SKM-1 treated with dmso at 0.1 percent for 144 hours (cell line): ENCODE measurements at regions not wholly inside any gene's neighbourhood (a gene's known extent, or its start where the extent isn't known, plus 50 kb on each side); places are given as distances from the start of the nearest gene placed in this dataset.

ENCODE experiments used
- DNase-seq: peaks from one replicate; lab custom pipeline; 2025; ENCODE audit not compliant: unreplicated experiment; lab: John Stamatoyannopoulos, UW

DNA sequence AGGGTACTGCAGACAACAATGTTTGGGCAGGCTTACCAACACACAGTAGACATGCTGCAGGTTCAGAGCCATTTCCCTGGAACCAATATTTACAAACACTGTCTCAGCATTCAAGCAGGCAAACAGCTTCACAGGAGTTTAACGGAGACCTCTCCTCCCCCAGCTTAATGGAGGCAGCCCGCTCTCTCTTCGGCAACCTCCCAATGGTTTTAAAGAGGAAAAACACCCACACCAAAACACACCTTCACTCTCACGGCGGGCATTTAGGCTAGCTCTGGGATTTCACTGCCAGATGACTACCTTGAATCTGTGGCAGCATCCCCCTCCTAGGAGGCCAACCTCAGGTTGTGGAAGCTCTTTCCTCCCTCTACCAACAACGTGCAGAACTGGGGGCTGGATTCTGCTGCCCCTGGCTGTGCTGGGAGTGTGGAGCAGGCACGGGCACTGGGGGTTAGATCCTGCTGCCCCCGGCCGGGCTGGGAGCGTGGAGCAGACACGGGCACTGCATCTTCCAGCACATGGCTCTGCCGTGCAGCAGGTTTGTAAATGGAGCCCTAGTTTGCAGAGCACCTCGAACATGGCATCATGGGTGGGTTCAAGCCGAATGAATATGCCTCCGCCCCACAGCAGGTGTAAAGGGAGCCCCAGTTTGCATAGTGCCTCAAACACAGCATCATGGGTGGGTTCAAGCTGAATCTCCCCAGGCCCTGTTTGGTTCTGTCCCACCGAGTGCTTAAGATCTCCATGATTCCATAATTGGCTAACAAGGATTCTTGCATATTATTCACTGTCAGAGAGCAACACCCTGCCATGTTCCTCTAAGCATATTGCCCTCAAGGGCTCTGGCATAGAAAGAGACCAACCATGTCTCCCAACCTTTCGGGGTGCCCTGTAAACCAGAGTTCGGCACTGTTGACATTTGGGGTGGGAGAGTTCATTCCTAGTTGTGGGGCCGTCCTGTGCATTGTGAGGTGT, 86.4 kb downstream of the RBFOX3 start:
- DNase-seq: no peak

DNA sequence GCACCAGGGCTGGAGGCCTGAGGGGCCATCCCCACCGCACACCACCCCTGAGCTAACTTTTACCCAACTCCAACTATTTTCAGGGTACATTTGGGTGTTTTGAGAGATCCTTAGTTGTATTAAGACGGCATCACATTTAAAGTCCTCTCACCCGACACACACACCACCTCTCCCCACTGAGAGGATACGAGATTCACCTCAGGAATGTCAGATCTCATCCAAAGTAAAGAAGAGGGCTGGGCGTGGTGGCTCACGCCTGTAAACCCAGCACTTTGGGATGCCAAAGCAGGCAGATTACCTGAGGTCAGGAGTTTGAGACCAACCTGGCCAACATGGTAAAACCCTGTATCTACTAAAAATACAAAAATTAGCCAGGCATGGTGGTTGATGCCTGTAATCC, 88.4 kb downstream of the RBFOX3 start:
- DNase-seq: no peak

DNA sequence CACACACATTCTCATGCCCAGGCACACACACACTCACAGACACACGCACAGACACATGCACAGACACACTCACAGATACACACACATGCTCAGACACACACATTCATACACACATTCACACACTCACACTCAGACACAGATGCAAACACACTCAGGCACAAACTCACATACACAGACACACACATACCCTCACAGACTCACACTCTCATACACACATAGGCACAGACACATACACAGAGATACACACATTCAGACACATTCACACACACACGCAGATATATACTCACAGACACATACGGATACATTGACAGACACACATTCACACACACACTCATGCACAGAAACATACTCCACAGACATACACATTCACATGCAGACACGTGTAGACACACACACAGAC, 89.6 kb downstream of the RBFOX3 start:
- no peak for DNase-seq

DNA sequence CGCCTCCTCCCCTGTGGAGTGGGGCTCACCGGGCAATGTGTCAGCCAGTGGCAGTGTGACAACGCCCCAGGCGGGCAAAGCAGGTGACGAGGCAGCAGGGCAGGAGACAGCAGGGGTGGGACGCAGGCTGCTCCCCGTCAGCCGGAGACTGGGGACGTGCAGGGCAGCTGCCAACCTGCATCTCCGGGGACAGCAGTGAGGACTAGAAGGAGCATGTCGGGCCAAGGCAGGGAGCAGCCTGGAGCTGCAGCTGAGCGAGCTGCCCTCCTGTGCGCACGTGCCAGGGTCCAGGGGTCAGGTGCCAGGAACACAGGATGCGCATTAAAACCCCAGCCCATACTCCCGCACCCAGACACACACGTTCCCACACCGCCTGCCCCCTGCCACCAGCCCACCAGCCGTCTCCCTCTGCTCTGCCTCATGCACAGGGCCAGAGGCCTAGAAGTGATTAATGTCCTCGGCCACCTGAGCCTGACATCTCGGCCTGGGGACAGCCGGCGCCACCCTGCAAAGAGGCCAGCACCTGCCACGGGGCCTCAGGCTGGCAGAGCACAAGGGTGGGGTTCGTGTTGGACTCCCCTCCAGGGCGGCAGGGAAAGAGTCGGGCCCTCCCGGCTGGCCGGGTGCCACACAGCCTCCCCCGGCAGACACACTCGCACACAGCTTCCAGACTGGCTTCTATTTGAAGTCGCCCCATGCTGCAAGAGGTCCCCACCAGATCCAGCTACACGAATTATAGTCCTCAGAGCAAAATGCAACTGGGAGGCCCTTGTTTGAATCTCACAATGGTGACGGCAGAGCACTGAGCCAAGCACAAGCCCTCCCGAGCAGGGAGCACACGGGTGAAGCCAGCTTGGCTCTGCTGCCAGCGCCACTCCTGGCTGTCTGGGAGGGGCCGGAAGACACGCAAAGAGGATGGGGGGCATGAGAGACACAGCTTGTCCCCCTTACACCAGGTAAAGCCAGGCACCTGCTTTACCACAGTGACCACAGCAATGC, 90.4 kb downstream of the RBFOX3 start:
- DNase-seq: no peak

DNA sequence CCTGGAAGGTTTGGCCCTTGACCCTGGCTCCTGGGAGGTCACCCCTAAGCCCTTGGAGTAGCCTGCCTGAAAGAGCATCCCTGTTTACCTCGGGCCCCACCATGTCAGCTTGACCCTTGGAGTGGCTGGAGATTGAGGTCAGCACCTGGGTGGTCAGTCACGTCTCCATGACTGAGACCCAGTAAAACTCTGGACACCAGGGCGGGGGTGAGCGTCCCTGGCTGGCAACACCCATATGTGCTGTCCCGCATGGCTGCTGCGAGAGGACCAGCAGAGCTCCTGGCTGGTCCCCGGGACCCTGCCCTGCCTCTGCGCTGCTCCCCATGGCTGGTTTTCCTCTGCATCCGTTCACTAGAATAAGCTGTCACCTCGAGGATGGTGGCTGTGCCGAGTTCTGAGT, 91.2 kb downstream of the RBFOX3 start:
- no peak for DNase-seq

DNA sequence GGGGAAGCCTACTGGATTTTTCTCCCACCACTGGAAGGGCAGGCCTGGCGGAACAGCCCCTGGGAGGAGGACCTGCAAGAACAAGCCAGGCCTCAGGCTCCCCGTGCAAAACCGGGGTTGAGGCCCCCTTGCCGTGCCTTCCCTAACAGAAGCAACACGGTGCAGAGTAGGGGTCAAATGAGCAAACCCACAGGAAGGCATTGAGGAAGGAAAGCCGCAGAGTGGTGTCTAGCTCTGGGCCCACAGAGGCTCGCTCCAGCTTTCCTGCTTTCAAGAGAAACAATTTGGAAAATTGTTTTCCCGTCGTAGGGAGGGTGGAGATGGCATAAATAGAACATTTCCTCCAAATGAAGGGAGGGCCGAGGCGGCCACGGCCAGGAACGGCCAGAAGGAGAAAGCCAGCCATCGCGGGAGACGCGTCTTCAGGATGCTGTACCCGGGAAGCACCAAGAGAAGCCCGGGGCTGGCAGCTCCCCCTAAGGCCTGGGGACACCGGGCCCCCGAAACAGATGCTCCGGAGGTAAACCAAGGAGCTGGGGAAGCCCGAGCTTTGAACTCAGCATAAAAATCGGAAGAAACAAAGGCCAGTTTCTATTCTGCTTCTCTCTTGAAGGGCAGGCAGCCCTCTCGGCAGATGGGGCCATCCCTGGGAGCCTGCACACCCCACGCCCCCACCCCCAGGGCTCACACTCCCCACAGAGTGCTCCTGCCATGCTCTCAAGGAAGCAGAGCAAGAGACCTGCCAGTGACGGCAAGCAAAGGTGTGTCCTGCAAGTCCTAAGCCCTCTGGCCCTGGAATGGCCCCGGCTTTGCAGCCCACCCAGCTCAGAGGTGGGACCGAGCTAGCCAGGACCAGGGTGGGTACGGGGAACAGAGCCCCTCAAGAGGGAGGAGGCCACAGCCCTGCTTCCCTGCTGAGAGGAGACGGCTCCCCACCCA, 92.0 kb downstream of the RBFOX3 start:
- no peak for DNase-seq

DNA sequence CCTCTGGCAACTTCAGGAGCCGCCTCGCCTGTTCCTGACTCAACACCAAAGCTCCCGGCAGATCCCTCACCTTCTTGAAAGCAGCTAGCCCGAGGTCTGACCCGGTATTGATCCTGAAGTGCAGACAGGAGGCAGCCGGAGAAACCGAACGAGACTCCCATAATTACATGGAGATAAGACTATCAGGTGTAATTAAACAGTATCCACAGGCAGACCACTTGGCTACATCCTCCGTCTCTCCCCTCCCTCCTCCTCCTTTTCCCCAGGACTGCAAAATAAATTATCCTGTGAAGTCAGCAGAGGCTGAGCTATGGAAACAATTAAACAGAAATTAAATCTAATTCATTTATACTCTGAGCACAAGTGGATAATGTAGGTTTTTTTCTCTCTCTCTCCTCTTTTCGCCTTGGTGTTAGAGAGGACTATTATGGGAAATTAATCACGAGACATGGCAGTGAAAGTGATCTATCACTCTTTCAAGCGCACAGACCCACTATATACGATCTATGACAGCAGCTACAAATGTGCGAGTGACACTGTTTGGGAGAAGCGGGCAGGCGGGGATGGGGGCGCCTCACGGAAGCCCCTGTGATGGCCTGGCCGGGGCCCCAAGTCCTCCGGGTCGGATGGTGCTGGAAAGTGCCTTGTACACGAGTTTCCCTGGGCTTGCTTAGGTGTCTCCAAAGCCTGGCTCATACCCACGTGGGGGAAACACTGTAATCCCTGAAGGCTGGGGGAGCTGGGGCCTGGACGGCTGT, 92.8 kb downstream of the RBFOX3 start:
- no peak for DNase-seq

DNA sequence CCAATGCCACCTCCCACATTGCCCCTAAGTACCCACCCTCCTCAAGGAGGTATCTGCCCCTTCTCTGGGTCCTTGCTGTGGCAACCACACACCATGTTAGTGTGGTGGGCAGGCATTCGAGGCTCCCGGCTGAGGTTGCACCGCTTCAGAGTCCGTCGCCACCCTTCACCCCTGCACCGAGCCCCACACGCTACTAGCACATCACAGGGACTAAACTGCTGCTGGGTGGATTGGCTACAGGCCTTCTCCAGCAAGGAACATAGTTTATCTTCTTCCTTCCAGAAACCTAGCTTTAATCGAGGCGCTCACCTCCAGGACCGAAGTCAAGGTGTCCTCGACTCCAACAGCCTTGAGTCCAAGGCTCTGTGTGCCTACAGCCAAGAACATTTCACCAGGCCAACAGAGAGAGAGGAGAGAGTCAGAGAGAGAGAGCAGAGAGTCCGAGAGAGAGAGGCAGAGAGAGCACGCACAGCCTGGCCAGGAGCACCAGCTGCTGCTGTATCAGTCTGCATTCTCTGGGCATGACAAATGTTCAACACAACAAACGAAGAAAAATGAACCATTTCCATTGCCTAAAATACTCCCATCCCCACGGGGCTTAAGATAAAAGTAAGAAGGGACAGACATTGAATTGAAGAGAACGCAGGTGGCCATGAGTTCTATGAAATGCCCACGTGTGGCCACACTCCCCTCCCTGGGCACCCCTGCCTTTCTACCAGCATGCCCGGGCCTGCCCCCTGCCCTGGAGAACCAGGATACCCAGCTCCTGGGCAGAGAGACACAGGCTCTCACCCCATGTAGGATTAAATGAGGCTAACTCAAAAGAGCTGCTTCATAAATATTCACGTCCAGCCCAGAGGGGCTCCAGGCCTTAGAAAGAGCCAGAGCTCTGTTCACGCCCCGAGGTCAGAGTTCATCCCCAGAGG, 94.9 kb downstream of the RBFOX3 start:
- DNase-seq: no peak

DNA sequence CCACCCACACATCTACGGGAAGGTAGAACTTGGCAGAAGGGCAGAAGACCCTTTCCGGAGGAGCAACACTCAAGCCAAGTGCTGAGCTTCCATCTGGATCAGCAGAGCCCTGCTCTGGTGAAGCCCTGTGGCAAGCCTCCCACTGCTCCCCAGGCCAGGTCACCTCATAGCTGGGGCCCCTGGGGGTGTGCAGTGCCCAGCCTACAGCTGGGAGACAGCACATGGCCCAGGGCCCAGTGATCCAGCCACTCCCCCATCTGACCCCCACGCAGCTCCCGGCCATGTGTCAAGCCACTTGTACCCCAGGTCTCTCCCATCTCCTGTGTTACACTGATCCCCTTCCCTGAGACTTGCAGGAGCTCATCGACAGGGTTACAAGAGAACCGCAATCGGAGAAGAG, 95.7 kb downstream of the RBFOX3 start:
- DNase-seq: no peak

DNA sequence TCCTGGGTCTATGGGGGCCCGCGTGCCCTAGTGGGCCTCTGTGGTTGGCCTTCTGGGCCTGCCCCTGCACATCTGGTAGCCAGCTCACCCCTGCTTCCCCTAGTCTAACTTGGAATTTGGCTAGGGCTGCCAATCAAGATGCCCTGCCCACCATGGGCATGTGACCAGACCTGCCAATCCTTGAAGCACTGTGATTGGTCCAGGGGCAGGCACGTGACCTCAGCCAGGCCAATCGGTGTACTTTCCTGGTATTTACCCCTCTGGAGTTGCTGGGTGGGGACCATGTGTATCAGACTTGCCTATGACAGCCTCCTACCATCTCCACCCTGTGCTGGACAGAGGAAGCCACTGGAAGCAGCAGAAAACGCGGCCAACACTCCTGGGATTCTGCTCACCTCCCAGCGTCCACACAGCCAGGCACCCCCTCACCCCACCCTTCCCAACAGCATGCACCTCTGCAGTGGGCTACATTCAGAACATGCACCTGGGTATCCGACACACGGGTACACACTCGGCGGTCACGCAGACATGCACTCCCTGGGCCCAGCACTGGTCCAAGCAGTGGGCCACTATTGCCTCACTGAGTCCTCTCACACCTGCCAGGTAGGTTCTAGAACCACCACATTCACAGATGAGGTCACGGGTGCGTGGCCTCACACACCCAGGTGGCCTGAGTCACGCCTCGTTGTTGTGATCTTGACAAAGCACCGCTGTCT, 96.9 kb downstream of the RBFOX3 start:
- no peak for DNase-seq

DNA sequence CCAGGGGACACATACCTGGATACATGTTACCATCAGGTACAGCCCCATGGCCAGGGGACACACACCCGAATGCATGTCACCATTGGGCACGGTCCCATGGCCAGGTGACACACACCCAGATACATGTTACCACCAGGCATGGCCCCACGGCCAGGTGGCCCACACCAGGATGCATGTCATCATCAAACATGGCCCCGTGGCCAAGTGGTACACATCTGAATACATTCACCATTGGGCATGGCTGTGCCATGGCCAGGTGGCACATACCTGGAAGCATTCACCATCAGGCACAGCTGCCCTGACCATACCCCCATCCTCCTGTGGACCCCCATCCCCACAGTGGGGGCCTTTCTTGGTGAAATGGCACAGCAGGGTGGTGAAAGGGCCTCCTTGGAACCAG, 97.6 kb downstream of the RBFOX3 start:
- DNase-seq: no peak

DNA sequence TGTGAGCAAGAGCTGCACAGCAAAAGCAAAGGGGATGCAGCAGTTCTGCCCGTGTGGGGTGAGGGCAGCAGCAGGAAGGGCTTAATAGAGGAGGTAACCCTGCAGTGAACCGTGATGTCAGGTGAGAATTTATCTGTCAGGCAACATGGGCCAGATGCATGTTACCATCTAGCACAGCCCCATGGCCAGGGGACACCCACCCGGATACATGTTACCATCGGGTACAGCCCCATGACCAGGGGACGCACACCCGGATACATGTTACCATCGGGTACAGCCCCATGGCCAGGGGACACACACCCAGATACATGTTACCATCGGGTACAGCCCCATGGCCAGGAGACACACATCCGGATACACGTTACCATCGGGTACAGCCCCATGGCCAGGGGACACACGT, 99.4 kb downstream of the RBFOX3 start:
- no peak for DNase-seq

DNA sequence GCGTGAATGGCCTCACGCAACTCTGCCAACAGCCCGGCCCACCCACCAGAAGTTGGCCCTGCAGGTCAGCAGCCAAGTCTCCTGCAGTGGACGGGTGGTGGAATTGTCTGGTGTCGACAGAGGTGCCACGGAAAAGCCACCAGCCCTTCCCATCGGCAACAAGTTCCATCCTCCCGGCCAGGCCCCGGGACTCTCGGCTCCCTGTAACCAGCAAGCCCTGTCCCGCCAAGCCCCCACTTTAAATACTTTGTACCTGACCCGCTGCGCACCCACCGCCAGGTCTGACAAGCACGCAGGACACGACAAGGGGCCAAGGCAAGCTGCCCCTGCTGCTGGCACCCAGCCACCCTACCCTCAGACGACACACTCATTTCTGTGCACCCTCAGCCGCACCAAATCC, 100.8 kb downstream of the RBFOX3 start:
- no peak for DNase-seq

DNA sequence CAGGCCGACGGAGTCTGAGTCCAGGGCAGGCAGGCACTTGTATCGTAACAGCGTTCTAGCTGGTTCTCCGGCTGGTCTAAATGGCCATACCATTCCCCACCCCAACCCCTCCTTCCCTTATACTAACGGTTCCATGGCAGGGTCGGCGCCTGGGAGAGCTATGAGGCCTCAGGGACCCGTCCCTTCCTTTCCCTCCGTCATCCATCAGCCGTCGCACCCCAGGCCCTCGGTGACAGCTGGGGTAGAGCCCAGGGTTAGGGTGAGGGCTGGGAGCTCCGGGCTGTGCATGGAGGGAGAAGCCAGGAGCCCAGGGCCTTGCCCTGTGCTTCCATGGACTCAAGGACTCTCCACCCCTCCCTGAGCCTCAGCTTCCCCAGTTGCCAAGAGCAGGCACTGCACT, 101.4 kb downstream of the RBFOX3 start:
- no peak for DNase-seq

DNA sequence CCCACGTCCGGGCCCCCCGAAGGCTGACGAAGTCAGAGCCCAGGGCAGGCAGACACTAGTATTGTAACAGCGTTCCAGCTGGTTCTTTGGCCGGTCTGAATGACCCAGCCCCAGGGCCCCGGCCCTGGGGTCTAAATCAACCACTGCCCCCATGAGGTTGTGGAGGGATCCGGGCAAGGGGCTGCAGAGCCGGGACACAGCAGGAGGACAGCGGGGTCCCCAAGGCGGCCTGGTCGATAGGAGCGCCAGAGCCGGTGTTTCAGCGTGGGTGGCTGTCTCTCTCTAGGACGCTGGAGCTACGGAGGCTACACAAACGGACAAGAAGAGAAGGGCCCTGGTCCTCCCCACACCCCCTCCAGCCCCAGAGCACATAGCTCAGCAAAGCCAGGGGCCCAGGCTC, 101.8 kb downstream of the RBFOX3 start:
- no peak for DNase-seq

DNA sequence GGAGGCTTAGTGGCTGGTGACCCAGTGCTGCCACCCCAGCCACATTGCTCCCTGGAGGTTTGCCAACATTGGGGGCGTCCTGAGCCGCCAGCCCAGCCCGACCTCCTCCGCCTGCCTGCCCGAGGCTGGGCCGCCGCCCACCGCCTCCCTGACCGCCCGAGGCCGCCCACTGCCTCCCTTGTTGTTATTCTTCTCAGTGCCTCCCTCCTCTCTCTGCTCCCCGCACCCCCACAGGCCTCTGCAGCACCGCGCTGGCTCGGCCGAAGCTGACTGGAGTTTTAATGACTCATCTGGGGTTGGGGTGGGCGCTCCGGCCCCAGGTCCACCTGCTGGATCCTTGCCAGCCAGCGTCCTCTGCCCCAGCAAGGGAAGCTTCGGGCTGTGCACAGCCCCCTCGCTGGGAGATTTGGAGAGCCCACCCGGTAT, 102.5 kb downstream of the RBFOX3 start:
- DNase-seq: no peak

DNA sequence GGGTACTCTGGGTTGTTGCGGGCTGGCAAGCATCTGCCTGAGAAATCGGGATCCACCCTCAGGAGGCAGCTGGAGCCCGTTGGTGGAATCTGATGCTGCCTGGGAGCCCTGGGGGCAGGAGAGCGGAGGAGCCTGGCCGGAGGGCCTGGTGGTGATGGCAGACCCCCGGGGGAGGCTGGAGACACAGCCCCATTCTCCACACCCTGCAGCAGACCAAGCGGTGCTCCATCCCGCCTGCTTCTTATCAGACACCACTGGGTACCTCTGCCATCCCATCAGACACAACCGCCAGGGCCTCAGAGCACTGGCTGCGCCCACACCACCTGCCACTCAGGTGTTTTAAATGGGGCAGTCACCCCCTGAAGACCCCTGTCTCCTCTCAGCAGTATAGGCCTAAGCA, 103.9 kb downstream of the RBFOX3 start:
- DNase-seq: no peak

DNA sequence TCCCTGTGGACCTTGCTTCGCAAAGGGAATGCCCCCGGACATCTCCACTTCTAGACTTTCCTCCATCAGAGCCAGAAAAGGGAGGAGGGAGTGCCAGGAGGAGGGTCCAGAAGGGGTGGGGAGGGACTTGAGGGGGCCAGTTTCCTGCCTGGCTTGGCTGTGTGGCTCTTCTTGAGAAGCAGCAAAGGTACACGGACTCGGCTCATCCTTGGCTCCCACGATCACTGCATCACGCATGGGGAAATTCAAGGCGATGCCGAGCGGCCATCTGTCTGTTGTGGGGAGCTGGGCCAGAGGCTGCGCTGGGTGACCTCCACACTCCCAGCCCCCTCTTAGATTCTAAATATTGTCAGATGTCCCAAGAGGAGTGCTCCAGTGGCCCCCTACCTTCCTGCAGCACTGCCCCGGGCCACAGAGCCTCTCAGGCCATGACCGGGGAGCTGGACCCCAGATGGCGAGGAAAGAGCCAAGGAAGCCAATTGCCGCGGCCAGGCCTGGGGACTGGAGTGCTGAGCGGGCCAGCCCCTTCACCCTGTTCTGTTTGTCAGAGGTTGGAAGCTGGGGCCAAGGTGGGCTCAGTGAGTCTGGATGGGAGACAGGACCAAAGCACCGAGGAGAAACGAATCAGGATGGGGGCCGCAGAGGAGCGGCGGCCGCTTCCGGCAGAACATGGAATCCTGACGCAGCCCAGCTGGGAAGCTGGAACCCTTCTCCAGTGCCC, 104.5 kb downstream of the RBFOX3 start:
- DNase-seq: no peak
